HCT116 (cell line): ENCODE measurements at regions not wholly inside any gene's neighbourhood (a gene's known extent, or its start where the extent isn't known, plus 50 kb on each side); places are given as distances from the start of the nearest gene placed in this dataset.

Source experiments
- ATAC-seq: fragments of 200-7000 bp; cut with Tn5 transposase; 2 replicates; pipeline ENCODE4 v1.9.1; 2020; ENCODE audit warnings: mild to moderate bottlenecking, moderate library complexity
- BruUV-seq: library from RNA; stranded (reverse); fragments of 400-500 nt; replicated peaks from 2 replicates; lab custom pipeline; 2021; lab: Mats Ljungman, UMichigan
- CTCF ChIA-PET: fragments of 300-600 bp; sonication (Branson Sonifier 250); formaldehyde crosslinking; loops from one replicate; lab custom pipeline; 2021; ENCODE audit warnings: antibody characterized with exemption; lab: Charles Lee
- POLR2A ChIA-PET: fragments of 300-600, 350-600 bp; sonication (Branson Sonifier 250); formaldehyde crosslinking; loops from one replicate; lab custom pipeline; 2021; ENCODE audit warnings: antibody characterized with exemption; lab: Charles Lee
- RAD21 ChIA-PET, 2 experiments: fragments of 300-600 bp; sonication (Branson Sonifier 250); formaldehyde crosslinking; loops; one replicate each; lab custom pipeline; 2023; ENCODE audit warnings: low total read pairs in 2 of 2; ENCODE audit not compliant: uncharacterized antibody in 2 of 2, unreplicated experiment in 2 of 2, low non-redundant PET in 1 of 2; lab: Charles Lee
- DNase-seq: peaks from one replicate; pipeline ENCODE4 v3.0.0-alpha.2; 2010; ENCODE audit warnings: low read depth, low spot score
- H2AFZ ChIP-seq: fragments of 200-600 bp; shearing (Covaris generic), sonication (generic); 2 replicates; pipeline ENCODE4 v1.6.1; 2017; ENCODE audit warnings: low read depth, mixed run types, mixed read lengths, antibody characterized with exemption, low read length; ENCODE audit not compliant: poor library complexity, severe bottlenecking
- H3K27ac ChIP-seq: 2 replicates; pipeline ENCODE4 v1.5.1; 2012; ENCODE audit warnings: low read depth, low read length
- H3K27me3 ChIP-seq: fragments of 200-600 bp; sonication (generic); 2 replicates; pipeline ENCODE4 v1.6.1; 2016; ENCODE audit warnings: mixed run types, low read length, mixed read lengths; ENCODE audit not compliant: insufficient read depth
- H3K36me3 ChIP-seq, 2 experiments: fragments of 200-500 bp in 1 of 2; fragments of 200-600 bp in 1 of 2; sonication (Bioruptor generic) in 1 of 2; sonication (generic) in 1 of 2; 2 replicates each; pipeline versions ENCODE4 v1.5.1 to v1.6.1; 2014 to 2016; ENCODE audit warnings: low read length in 2 of 2, inconsistent platforms in 1 of 2, mixed read lengths in 1 of 2, mixed run types in 1 of 2; ENCODE audit not compliant: insufficient read depth in 2 of 2, control insufficient read depth in 1 of 2
- H3K4me1 ChIP-seq, 2 experiments: fragments of 200-600 bp in 1 of 2; sonication (generic) in 1 of 2; 2 replicates each; pipeline versions ENCODE4 v1.5.1 to v1.6.1; 2012 to 2017; ENCODE audit warnings: low read length in 2 of 2, inconsistent platforms in 1 of 2, mild to moderate bottlenecking in 1 of 2, mixed read lengths in 1 of 2, mixed run types in 1 of 2, moderate library complexity in 1 of 2; ENCODE audit not compliant: insufficient read depth in 2 of 2, control insufficient read depth in 1 of 2
- H3K4me2 ChIP-seq: fragments of 200-600 bp; sonication (generic); 2 replicates; pipeline ENCODE4 v1.6.1; 2017; ENCODE audit warnings: mixed run types, low read length, mixed read lengths
- H3K4me3 ChIP-seq, 2 experiments: fragments of 200-600 bp in 1 of 2; sonication (generic) in 1 of 2; replicated peaks in 1 of 2; 2 replicates each; pipeline ENCODE4 v1.5.1; 2011 to 2016; ENCODE audit warnings: low read length in 2 of 2, control low read depth in 1 of 2, low read depth in 1 of 2, mild to moderate bottlenecking in 1 of 2, mixed read lengths in 1 of 2, mixed run types in 1 of 2
- H3K79me2 ChIP-seq: fragments of 200-600 bp; sonication (generic); 2 replicates; pipeline ENCODE4 v1.6.1; 2017; ENCODE audit warnings: mild to moderate bottlenecking, mixed run types, low read length, moderate library complexity, mixed read lengths; ENCODE audit not compliant: insufficient read depth
- H3K9ac ChIP-seq: fragments of 200-600 bp; sonication (generic); 2 replicates; pipeline ENCODE4 v1.6.1; 2016; ENCODE audit warnings: low read length, mixed read lengths
- H3K9me2 ChIP-seq: fragments of 200-600 bp; sonication (generic), shearing (Covaris generic); 2 replicates; pipeline ENCODE4 v1.6.1; 2017; ENCODE audit warnings: mixed run types, mild to moderate bottlenecking, moderate library complexity; ENCODE audit not compliant: insufficient read depth
- H3K9me3 ChIP-seq, 2 experiments: fragments of 200-500 bp in 1 of 2; fragments of 200-600 bp in 1 of 2; sonication (Bioruptor generic) in 1 of 2; sonication (generic) in 1 of 2; 2 replicates each; pipeline ENCODE4 v1.6.1; 2014 to 2017; ENCODE audit warnings: low read length in 2 of 2, mixed read lengths in 2 of 2, inconsistent platforms in 1 of 2, low read depth in 1 of 2, mild to moderate bottlenecking in 1 of 2, mixed run types in 1 of 2, moderate library complexity in 1 of 2; ENCODE audit not compliant: control insufficient read depth in 1 of 2, insufficient read depth in 1 of 2
- H4K20me1 ChIP-seq: fragments of 200-600 bp; sonication (generic), shearing (Covaris generic); 2 replicates; pipeline ENCODE4 v1.6.1; 2017; ENCODE audit warnings: mixed run types, mild to moderate bottlenecking, moderate library complexity; ENCODE audit not compliant: insufficient read depth
- CBX3 ChIP-seq: IDR thresholded peaks from 2 replicates; pipeline ENCODE4 v1.6.1; 2012; ENCODE audit warnings: low read depth
- CEBPB ChIP-seq: IDR thresholded peaks from 2 replicates; pipeline ENCODE4 v1.6.1; 2012; ENCODE audit warnings: low read depth
- EGR1 ChIP-seq: IDR thresholded peaks from 2 replicates; pipeline ENCODE4 v1.6.1; 2012; ENCODE audit warnings: low read depth
- ELF1 ChIP-seq: IDR thresholded peaks from 2 replicates; pipeline ENCODE4 v1.6.1; 2012; ENCODE audit warnings: low read depth, borderline replicate concordance
- EZH2 ChIP-seq: fragments of 200-600 bp; sonication (generic); IDR thresholded peaks from 2 replicates; pipeline ENCODE4 v1.6.1; 2017; ENCODE audit warnings: antibody characterized with exemption, mixed run types
- EZH2phosphoT487 ChIP-seq: fragments of 200-600 bp; IDR thresholded peaks from 2 replicates; pipeline ENCODE4 v1.6.1; 2018; ENCODE audit warnings: antibody characterized with exemption, borderline replicate concordance
- FOSL1 ChIP-seq: IDR thresholded peaks from 2 replicates; pipeline ENCODE4 v1.6.1; 2012; ENCODE audit warnings: low read depth
- JUND ChIP-seq: IDR thresholded peaks from 2 replicates; pipeline ENCODE4 v1.6.1; 2012
- RAD21 ChIP-seq: IDR thresholded peaks from 2 replicates; pipeline ENCODE4 v1.6.1; 2012; ENCODE audit warnings: low read depth, mild to moderate bottlenecking
- SRF ChIP-seq: IDR thresholded peaks from 2 replicates; pipeline ENCODE4 v1.6.1; 2012; ENCODE audit warnings: low read depth
- TCF7L2 ChIP-seq: IDR thresholded peaks from 2 replicates; pipeline ENCODE4 v1.7.0; 2011; ENCODE audit warnings: borderline replicate concordance, inconsistent platforms; ENCODE audit not compliant: insufficient read depth, insufficient read length; ENCODE audit errors: extremely low read depth
- intact Hi-C: fragments of 100-400 bp; cut with micrococcal nuclease; formaldehyde crosslinking; loops from 2 replicates; pipeline ENCODE4 v1.10.0; 2022
- TF ChIP-seq, protein P1 (sequence below), 3 experiments: fragments of 200-600 bp in 1 of 3; sonication (generic) in 1 of 3; IDR thresholded peaks in 2 of 3; conservative IDR thresholded peaks in 1 of 3; 2 replicates each; pipeline ENCODE4 v1.5.1; 2012 to 2017; ENCODE audit warnings: low read depth in 2 of 3, low read length in 2 of 3, antibody characterized with exemption in 1 of 3, borderline replicate concordance in 1 of 3, control low read depth in 1 of 3, mild to moderate bottlenecking in 1 of 3, mixed read lengths in 1 of 3, mixed run types in 1 of 3, moderate library complexity in 1 of 3; ENCODE audit not compliant: insufficient read depth in 1 of 3
- TF ChIP-seq, protein P2 (sequence below): IDR thresholded peaks from 2 replicates; pipeline ENCODE4 v1.6.1; 2012; ENCODE audit warnings: low read depth
- TF ChIP-seq, protein P3 (sequence below): IDR thresholded peaks from 2 replicates; pipeline ENCODE4 v1.6.1; 2012
- TF ChIP-seq, protein P4 (sequence below): IDR thresholded peaks from 2 replicates; pipeline ENCODE4 v1.6.1; 2011; ENCODE audit warnings: mild to moderate bottlenecking, low read length, moderate library complexity; ENCODE audit not compliant: insufficient replicate concordance; ENCODE audit errors: extremely low read depth

DNA sequence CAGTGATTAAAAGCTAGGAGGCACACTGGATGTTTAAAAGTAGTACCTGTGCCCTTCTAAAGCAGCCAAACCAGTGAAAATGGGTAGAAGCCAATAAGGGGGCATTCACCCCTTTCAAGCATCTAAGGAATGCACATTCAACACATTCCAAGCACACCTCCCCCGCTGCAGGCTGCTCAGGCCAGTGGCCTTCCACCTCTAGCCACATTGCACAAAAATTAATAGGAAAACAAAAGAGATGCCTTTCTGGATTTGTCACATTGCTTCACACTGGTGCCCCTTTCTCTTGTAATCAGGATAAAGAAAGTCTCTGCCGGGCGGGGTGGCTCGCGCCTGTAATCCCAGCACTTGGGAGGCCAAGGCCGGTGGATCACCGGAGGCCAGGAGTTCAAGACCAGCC lies 834.0 kb downstream of the USP25 start (continued):
- TF ChIP-seq, protein P1, sequence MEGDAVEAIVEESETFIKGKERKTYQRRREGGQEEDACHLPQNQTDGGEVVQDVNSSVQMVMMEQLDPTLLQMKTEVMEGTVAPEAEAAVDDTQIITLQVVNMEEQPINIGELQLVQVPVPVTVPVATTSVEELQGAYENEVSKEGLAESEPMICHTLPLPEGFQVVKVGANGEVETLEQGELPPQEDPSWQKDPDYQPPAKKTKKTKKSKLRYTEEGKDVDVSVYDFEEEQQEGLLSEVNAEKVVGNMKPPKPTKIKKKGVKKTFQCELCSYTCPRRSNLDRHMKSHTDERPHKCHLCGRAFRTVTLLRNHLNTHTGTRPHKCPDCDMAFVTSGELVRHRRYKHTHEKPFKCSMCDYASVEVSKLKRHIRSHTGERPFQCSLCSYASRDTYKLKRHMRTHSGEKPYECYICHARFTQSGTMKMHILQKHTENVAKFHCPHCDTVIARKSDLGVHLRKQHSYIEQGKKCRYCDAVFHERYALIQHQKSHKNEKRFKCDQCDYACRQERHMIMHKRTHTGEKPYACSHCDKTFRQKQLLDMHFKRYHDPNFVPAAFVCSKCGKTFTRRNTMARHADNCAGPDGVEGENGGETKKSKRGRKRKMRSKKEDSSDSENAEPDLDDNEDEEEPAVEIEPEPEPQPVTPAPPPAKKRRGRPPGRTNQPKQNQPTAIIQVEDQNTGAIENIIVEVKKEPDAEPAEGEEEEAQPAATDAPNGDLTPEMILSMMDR (IDR thresholded peaks at IDR 0.05 in 2 of 3, conservative IDR thresholded peaks at IDR 0.05 in 1 of 3; ENCODE audit: borderline replicate concordance in 1 of 3, insufficient read depth in 1 of 3, low read depth in 2 of 3, low read length in 2 of 3) = no peak
- TF ChIP-seq, all 23 proteins: peak for 0

DNA sequence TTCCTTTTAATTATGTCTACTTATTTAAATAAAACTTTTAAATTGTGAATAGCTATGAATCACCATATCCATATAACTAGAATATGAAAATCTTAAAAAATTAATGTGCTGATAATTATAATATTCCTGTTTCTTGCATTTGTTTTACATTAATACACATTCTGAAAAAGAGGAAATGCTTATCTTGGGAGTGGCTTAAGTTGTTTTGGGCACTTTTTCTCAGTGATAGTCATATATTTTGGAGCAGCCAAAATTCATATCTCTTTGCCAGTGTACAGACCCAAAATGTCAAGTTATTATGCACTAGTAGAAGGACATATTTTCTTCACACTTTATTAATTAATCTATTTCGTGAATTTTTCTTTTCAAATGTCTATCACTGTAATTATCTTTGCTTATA lies 838.5 kb downstream of the USP25 start:
- Histone ChIP-seq H3K27ac (no peak overlapping the region), H3K9me3 (peaks cover 0 to 47% of the 10 kb centered on the region in 2 experiments; a peak in 2 of 4 replicates), H3K27me3 (no peaks in the 10 kb centered on the region), H3K36me3 (no peaks in the 10 kb centered on the region), H3K79me2 (no peaks in the 10 kb centered on the region), H3K4me1 (no peaks in the 10 kb centered on the region), H4K20me1 (no peaks in the 10 kb centered on the region), H3K9me2 (no peaks in the 10 kb centered on the region), H2AFZ (no peak overlapping the region), H3K4me2 (no peak overlapping the region), H3K4me3 (no peak overlapping the region), H3K9ac (no peak overlapping the region)
- ATAC-seq (no peak), DNase-seq (no peak)
- no TSS peak for BruUV-seq
- POLR2A ChIA-PET = no interaction called here
- TF ChIP-seq ELF1 (no peak), TCF7L2 (no peak), EZH2phosphoT487 (no peak), SRF (no peak), EGR1 (no peak), JUND (no peak), EZH2 (no peak), CEBPB (no peak), RAD21 (no peak), CBX3 (no peak), FOSL1 (no peak)
- TF ChIP-seq, protein P2, sequence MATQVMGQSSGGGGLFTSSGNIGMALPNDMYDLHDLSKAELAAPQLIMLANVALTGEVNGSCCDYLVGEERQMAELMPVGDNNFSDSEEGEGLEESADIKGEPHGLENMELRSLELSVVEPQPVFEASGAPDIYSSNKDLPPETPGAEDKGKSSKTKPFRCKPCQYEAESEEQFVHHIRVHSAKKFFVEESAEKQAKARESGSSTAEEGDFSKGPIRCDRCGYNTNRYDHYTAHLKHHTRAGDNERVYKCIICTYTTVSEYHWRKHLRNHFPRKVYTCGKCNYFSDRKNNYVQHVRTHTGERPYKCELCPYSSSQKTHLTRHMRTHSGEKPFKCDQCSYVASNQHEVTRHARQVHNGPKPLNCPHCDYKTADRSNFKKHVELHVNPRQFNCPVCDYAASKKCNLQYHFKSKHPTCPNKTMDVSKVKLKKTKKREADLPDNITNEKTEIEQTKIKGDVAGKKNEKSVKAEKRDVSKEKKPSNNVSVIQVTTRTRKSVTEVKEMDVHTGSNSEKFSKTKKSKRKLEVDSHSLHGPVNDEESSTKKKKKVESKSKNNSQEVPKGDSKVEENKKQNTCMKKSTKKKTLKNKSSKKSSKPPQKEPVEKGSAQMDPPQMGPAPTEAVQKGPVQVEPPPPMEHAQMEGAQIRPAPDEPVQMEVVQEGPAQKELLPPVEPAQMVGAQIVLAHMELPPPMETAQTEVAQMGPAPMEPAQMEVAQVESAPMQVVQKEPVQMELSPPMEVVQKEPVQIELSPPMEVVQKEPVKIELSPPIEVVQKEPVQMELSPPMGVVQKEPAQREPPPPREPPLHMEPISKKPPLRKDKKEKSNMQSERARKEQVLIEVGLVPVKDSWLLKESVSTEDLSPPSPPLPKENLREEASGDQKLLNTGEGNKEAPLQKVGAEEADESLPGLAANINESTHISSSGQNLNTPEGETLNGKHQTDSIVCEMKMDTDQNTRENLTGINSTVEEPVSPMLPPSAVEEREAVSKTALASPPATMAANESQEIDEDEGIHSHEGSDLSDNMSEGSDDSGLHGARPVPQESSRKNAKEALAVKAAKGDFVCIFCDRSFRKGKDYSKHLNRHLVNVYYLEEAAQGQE = no peak
- TF ChIP-seq, protein P3, sequence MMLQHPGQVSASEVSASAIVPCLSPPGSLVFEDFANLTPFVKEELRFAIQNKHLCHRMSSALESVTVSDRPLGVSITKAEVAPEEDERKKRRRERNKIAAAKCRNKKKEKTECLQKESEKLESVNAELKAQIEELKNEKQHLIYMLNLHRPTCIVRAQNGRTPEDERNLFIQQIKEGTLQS = no peak
- TF ChIP-seq, protein P4, sequence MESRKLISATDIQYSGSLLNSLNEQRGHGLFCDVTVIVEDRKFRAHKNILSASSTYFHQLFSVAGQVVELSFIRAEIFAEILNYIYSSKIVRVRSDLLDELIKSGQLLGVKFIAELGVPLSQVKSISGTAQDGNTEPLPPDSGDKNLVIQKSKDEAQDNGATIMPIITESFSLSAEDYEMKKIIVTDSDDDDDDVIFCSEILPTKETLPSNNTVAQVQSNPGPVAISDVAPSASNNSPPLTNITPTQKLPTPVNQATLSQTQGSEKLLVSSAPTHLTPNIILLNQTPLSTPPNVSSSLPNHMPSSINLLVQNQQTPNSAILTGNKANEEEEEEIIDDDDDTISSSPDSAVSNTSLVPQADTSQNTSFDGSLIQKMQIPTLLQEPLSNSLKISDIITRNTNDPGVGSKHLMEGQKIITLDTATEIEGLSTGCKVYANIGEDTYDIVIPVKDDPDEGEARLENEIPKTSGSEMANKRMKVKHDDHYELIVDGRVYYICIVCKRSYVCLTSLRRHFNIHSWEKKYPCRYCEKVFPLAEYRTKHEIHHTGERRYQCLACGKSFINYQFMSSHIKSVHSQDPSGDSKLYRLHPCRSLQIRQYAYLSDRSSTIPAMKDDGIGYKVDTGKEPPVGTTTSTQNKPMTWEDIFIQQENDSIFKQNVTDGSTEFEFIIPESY = no peak
- RAD21 ChIA-PET = no interaction called here
- intact Hi-C loops = no loop called here
- CTCF ChIA-PET = no interaction called here
